GM12865 (cell line): ENCODE measurements at regions not wholly inside any gene's neighbourhood (a gene's known extent, or its start where the extent isn't known, plus 50 kb on each side); places are given as distances from the start of the nearest gene placed in this dataset.

Experiments used
- DNase-seq: peaks from one replicate; pipeline ENCODE4 v3.0.0; 2010; ENCODE audit warnings: low read depth
- H3K4me3 ChIP-seq: 2 replicates; pipeline ENCODE4 v1.5.1; 2011; ENCODE audit warnings: mild to moderate bottlenecking, low read depth, low read length, control low read depth
- TF ChIP-seq, protein P1 (sequence below): IDR thresholded peaks from 2 replicates; pipeline ENCODE4 v1.5.1; 2011; ENCODE audit warnings: low read length, control low read depth, low read depth, inconsistent platforms; ENCODE audit not compliant: insufficient read depth; ENCODE audit errors: missing control alignments

DNA sequence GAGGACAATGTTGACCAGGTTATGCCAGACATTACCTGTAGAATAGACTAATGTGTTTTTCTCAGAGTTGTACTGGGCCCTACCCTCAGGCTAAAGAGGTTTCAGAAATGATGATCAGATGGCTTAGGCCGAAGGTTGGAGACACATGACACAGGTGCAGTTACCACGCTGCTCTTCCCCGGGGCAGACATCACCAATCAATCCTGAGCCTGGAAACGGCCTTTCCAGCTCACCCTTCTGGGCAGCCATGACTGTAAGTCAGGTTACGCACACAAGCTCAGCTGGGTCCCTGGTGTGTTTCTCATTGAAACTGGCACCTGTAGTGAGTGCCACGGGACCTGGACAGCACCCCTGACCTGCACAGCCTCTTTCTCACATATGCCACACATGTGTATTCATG is 299.3 kb downstream of the UQCRFS1 start:
- no peak overlapping the region for H3K4me3 ChIP-seq
- TF ChIP-seq, protein P1, sequence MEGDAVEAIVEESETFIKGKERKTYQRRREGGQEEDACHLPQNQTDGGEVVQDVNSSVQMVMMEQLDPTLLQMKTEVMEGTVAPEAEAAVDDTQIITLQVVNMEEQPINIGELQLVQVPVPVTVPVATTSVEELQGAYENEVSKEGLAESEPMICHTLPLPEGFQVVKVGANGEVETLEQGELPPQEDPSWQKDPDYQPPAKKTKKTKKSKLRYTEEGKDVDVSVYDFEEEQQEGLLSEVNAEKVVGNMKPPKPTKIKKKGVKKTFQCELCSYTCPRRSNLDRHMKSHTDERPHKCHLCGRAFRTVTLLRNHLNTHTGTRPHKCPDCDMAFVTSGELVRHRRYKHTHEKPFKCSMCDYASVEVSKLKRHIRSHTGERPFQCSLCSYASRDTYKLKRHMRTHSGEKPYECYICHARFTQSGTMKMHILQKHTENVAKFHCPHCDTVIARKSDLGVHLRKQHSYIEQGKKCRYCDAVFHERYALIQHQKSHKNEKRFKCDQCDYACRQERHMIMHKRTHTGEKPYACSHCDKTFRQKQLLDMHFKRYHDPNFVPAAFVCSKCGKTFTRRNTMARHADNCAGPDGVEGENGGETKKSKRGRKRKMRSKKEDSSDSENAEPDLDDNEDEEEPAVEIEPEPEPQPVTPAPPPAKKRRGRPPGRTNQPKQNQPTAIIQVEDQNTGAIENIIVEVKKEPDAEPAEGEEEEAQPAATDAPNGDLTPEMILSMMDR, result no peak
- DNase-seq, result no peak

DNA sequence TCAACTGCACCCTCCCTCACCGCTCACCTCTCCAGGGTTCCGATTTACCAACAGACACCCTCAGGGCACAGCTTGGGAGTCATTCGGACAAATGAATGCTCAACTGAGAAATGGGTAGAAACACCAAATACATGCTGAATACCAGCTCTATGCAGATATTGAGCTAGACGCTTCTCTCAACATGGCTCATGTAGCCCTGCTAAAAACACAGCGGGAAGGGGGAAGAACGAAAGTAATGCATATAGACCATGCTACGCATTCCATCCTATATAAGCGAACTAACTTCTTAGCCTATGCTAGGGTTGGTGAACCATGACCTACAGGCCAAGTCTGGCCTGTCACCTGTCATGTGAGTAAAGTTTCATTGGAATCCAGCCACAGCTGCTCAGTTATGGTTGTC is 304.0 kb downstream of the UQCRFS1 start:
- TF ChIP-seq, protein P1, result no peak
- no peak for DNase-seq
- no peak overlapping the region for H3K4me3 ChIP-seq

DNA sequence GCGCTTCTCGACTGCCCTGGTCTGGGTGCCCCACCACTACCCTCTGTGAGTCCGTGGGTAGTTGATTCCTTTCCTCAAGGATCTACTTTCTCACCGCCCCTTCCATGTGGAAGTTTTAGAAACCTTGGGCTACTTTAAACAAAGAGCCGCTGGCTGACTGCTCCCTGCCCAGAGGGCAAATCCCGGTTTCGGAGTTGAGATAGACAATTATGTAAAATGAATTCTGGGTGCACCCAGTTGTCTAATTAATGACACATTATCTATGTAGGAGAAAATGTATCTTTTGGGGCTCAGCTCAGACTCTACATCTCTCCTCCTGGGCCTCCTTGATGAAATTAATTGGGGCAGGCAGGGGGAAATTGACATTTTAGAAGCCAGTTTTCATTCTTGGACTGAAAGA is 305.4 kb downstream of the UQCRFS1 start:
- H3K4me3 ChIP-seq, result no peak overlapping the region
- TF ChIP-seq, protein P1, result no peak
- no peak for DNase-seq

DNA sequence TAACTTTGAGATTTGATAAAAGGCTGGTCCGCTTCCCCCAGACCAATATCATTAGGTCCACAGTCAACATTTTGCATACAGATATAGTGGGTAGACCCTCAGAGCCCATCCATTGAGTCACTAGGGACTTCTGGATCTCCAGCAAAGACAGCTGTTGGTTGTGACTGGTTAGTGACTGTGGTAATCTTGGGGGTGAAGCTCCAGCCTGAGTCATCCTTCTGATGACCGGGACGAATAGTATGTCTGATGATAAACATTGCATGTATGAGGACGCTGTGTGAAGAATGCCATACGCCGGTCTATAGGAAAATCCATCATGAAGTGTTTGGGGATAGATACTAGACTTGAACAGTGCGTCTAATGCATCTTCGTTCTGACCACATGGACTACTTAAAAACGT is 307.0 kb downstream of the UQCRFS1 start:
- no peak overlapping the region for H3K4me3 ChIP-seq
- no peak for DNase-seq
- TF ChIP-seq, protein P1, result no peak

DNA sequence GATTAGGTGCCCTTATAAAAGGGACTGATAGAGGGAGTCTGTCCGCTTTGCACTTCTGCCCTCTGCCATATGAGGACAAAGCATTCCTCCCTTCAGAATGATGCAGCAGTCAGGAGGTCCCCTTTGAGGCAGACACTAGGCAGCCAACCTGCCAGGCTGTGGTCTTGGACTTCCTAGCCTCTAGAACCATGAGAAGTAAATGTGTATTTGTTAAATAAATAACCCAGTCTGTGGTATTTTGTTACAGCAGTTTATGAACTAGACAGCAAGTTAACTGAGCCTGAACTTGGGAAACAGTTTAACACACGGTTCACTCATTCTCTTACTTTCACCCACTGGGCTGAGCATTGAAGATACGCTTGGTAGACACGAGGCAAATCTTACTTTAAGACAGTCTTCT is 313.2 kb downstream of the UQCRFS1 start:
- TF ChIP-seq, protein P1, result no peak
- H3K4me3 ChIP-seq, result no peak overlapping the region
- DNase-seq, result no peak

DNA sequence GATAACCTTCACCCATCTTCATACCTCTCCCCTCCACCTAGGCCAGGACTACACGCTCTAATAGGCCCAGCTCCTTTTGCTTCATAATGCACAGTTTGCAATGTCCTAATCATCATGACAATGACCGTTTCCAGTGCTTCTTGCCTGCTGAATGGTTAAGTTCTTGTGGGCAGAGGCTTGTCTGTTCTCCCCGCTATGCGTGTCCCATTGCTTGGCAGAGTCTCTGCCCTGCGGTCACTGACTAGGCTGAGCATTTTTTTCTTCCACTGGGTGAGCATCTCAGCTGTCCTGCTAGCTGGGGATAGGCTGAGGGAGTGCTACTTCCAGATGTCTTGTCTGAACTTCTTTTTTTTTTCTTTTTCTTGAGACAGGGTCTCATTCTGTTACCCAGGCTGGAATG is 314.7 kb downstream of the UQCRFS1 start:
- TF ChIP-seq, protein P1, result no peak
- no peak overlapping the region for H3K4me3 ChIP-seq
- DNase-seq, result no peak

DNA sequence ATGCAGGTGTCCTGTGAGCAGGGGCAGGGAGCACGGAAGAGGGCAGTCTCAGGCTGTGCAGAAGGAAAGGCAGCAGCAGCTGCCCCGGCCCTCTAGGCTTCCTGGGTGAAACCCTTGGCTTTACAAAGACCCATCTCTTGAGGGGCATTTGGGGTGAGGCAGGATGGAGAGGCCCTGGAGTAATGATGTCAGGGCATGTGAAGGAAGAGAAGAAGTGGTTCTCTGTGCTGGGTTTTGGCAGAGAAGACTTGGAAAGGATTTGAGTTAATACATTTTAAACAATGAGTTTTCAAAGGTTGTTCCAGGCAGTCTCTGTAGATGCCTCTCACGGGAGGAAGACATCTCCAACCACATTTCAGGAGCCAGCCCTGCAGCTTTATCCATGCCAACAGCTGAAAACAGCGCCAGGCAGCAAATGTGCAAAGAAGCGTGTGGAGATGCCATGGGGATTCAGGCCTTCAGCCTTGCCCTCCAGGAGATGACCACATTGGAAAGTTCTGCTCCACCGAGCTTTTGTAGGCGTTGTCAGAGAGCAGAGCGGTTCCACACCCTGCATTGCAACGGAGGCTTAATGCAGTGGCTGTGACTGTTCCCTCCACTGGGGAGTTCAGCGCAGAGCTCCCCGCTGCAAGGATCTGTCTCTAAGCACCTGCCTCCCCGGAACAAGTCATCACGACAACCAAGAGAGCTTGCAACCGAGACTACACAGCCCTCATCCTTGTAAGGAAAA is 322.8 kb downstream of the UQCRFS1 start:
- TF ChIP-seq, protein P1, result no peak
- DNase-seq, result no peak
- H3K4me3 ChIP-seq, result no peak overlapping the region
